OCI-LY1 (cell line): ENCODE measurements at regions not wholly inside any gene's neighbourhood (a gene's known extent, or its start where the extent isn't known, plus 50 kb on each side); places are given as distances from the start of the nearest gene placed in this dataset.

Experiments used
- H2AFZ ChIP-seq: fragments of 200-600 bp; sonication (generic), shearing (Covaris generic); 2 replicates; pipeline ENCODE4 v1.6.0; 2014; ENCODE audit warnings: antibody characterized with exemption, mild to moderate bottlenecking, low read length
- H3F3A ChIP-seq: fragments of 200-600 bp; sonication (generic), shearing (Covaris generic); 2 replicates; pipeline ENCODE4 v1.6.0; 2014; ENCODE audit warnings: mild to moderate bottlenecking, antibody characterized with exemption, low read length, moderate library complexity; ENCODE audit not compliant: insufficient read depth
- H3K27ac ChIP-seq: fragments of 200-600 bp; sonication (generic); 2 replicates; pipeline ENCODE4 v1.5.1; 2014; ENCODE audit warnings: low read length, mixed run types, mild to moderate bottlenecking, low read depth; ENCODE audit not compliant: poor library complexity, severe bottlenecking
- H3K27me3 ChIP-seq: fragments of 200-600 bp; sonication (generic); 2 replicates; pipeline ENCODE4 v1.6.0; 2014; ENCODE audit warnings: antibody characterized with exemption, mild to moderate bottlenecking, low read length, moderate library complexity; ENCODE audit not compliant: insufficient read depth
- H3K36me3 ChIP-seq: fragments of 200-600 bp; sonication (generic); 2 replicates; pipeline ENCODE4 v1.6.1; 2014; ENCODE audit warnings: mild to moderate bottlenecking, antibody characterized with exemption, low read length, moderate library complexity, mixed read lengths; ENCODE audit not compliant: insufficient read depth
- H3K4me1 ChIP-seq: fragments of 200-600 bp; sonication (generic); 2 replicates; pipeline ENCODE4 v1.5.1; 2014; ENCODE audit warnings: mild to moderate bottlenecking, low read length, moderate library complexity; ENCODE audit not compliant: insufficient read depth, severe bottlenecking
- H3K4me2 ChIP-seq: fragments of 200-600 bp; sonication (generic), shearing (Covaris generic); 2 replicates; pipeline ENCODE4 v1.6.1; 2014; ENCODE audit warnings: low read length
- H3K4me3 ChIP-seq: fragments of 200-600 bp; sonication (generic); 2 replicates; pipeline ENCODE4 v1.5.1; 2014; ENCODE audit warnings: low read length, low read depth, mild to moderate bottlenecking, mixed read lengths; ENCODE audit not compliant: poor library complexity, severe bottlenecking
- H3K79me2 ChIP-seq: fragments of 200-600 bp; shearing (Covaris generic); 2 replicates; pipeline ENCODE4 v1.6.1; 2016; ENCODE audit warnings: mixed run types, low read length, mixed read lengths; ENCODE audit not compliant: insufficient read depth
- H3K9ac ChIP-seq: fragments of 200-600 bp; sonication (generic), shearing (Covaris generic); 2 replicates; pipeline ENCODE4 v1.6.1; 2014; ENCODE audit warnings: mild to moderate bottlenecking, low read length, mixed read lengths
- H3K9me2 ChIP-seq: fragments of 200-600 bp; sonication (generic), shearing (Covaris generic); 2 replicates; pipeline ENCODE4 v1.6.1; 2014; ENCODE audit warnings: low read depth, mild to moderate bottlenecking, low read length, mixed read lengths
- H3K9me3 ChIP-seq: fragments of 200-600 bp; shearing (Covaris generic); 2 replicates; pipeline ENCODE4 v1.6.1; 2014; ENCODE audit warnings: low read length, mixed read lengths
- H4K20me1 ChIP-seq: fragments of 200-600 bp; sonication (generic), shearing (Covaris generic); 2 replicates; pipeline ENCODE4 v1.6.0; 2016; ENCODE audit warnings: mild to moderate bottlenecking, low read length; ENCODE audit not compliant: insufficient read depth
- EZH2 ChIP-seq: fragments of 200-600 bp; sonication (generic), shearing (Covaris generic); IDR thresholded peaks from 2 replicates; pipeline ENCODE4 v1.8.0; 2017; ENCODE audit warnings: borderline replicate concordance, mixed run types, mild to moderate bottlenecking, antibody characterized with exemption, low read length, moderate library complexity, mixed read lengths
- TF ChIP-seq, protein P1 (sequence below): fragments of 200-600 bp; sonication (generic), shearing (Covaris generic); IDR thresholded peaks from 2 replicates; pipeline ENCODE4 v1.5.1; 2017; ENCODE audit warnings: mild to moderate bottlenecking, antibody characterized with exemption, low read length, moderate library complexity, mixed read lengths

DNA sequence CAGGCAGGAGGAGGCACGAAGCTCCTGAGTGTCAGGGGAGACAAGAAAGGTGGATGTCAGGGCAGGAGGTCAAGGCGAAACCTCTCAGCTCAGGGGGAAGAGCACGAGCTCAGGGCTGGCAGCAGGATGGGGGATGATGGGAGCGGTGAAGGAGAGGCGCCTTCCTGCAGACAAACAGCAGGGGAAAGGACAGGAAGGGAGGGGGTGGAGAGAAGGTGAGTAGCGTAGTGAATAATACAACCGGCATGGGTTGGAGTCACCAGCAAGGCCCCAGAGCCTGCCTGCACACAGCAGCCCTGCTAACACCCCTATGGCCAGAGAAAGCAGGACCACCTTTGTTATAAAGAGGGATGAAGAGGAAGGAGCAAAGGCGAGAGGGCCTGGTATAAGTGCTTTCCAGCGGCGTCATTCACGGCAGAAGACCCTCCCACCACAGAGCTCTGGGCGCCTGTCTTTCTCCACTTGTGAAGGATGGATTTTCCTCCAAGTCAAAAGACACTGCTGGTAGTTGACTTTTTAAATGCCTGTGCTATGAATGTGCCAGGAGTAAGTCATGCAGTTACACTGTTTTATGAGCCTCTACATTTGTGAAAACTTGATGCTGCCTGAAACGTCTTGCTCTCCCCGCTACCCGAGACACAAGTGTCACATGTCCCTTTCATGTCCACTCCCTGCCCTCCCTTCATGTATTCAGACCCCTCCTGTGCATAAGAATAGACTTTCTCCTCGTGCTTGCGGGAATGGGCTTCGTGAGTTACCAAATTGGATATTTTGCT lies 84.8 kb upstream of the IRX1 start:
- Histone ChIP-seq H3F3A (no peaks in the 10 kb centered on the region), H3K27me3 (no peaks in the 10 kb centered on the region), H4K20me1 (no peaks in the 10 kb centered on the region), H2AFZ (no peak overlapping the region), H3K27ac (no peak overlapping the region), H3K36me3 (no peaks in the 10 kb centered on the region), H3K9me2 (no peaks in the 10 kb centered on the region), H3K9ac (no peak overlapping the region), H3K9me3 (no peaks in the 10 kb centered on the region), H3K4me2 (no peak overlapping the region), H3K4me1 (no peaks in the 10 kb centered on the region), H3K79me2 (no peaks in the 10 kb centered on the region), H3K4me3 (no peak overlapping the region)
- TF ChIP-seq, protein P1, sequence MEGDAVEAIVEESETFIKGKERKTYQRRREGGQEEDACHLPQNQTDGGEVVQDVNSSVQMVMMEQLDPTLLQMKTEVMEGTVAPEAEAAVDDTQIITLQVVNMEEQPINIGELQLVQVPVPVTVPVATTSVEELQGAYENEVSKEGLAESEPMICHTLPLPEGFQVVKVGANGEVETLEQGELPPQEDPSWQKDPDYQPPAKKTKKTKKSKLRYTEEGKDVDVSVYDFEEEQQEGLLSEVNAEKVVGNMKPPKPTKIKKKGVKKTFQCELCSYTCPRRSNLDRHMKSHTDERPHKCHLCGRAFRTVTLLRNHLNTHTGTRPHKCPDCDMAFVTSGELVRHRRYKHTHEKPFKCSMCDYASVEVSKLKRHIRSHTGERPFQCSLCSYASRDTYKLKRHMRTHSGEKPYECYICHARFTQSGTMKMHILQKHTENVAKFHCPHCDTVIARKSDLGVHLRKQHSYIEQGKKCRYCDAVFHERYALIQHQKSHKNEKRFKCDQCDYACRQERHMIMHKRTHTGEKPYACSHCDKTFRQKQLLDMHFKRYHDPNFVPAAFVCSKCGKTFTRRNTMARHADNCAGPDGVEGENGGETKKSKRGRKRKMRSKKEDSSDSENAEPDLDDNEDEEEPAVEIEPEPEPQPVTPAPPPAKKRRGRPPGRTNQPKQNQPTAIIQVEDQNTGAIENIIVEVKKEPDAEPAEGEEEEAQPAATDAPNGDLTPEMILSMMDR, result no peak
- no peak for TF ChIP-seq EZH2

DNA sequence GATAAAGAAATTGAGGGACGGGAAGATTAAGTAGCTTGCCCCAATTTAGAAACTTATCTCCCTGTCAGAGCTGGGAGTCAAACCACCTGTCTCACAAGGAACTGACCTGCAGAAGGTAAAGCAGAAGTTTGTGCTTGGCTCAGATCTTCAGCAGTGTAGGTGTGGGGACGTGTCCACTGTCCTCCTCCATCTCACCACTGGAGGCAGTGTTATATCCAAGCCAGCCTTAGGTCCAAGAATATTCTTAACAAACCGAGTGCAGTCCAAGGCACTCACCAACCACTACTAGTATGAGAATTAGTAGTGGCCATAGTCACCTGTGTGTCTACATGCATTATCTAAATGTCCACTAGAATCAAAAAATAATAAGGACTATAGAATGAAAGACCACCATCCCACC lies 86.3 kb upstream of the IRX1 start:
- Histone ChIP-seq H3K79me2 (no peaks in the 10 kb centered on the region), H3K4me3 (no peak overlapping the region), H3K27me3 (no peaks in the 10 kb centered on the region), H3K9me3 (no peaks in the 10 kb centered on the region), H3K36me3 (no peaks in the 10 kb centered on the region), H3K4me2 (no peak overlapping the region), H3K4me1 (no peaks in the 10 kb centered on the region), H3K9ac (no peak overlapping the region), H4K20me1 (no peaks in the 10 kb centered on the region), H3F3A (no peaks in the 10 kb centered on the region), H3K27ac (no peak overlapping the region), H2AFZ (no peak overlapping the region), H3K9me2 (no peaks in the 10 kb centered on the region)
- TF ChIP-seq EZH2, result no peak
- TF ChIP-seq, protein P1, result peak; percentile 28; the same call in 1 of the 2 replicates

DNA sequence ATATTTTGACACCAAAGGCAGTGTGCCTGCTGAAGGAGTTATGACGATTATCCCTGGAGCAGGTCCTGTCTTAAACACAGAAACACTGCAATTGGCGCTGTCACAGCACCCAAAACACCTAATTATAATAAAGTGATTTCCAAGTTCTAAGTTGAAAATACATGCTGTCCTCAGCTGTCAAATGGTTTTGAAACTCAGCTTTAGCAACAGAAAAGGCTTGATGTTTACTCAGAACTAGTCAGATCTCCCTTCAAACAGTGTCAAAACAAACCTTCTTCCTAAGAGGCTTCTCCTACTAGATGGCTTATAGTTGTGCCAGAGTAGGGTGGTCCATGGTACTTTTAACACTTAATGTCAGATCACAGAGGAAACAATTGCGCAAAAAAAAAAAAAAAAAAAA lies 87.2 kb upstream of the IRX1 start:
- H3K27ac ChIP-seq, result no peak overlapping the region
- H3K9me2 ChIP-seq, result no peaks in the 10 kb centered on the region
- H3K4me2 ChIP-seq, result no peak overlapping the region
- no peak overlapping the region for H3K9ac ChIP-seq
- no peaks in the 10 kb centered on the region for H3K79me2 ChIP-seq
- H3K4me3 ChIP-seq, result no peak overlapping the region
- no peaks in the 10 kb centered on the region for H3K9me3 ChIP-seq
- H3F3A ChIP-seq, result no peaks in the 10 kb centered on the region
- no peaks in the 10 kb centered on the region for H3K4me1 ChIP-seq
- no peaks in the 10 kb centered on the region for H3K27me3 ChIP-seq
- H2AFZ ChIP-seq, result no peak overlapping the region
- H3K36me3 ChIP-seq, result no peaks in the 10 kb centered on the region
- TF ChIP-seq EZH2, result no peak
- TF ChIP-seq, protein P1, result no peak
- H4K20me1 ChIP-seq, result no peaks in the 10 kb centered on the region
